Esophagus squamous epithelium (tissue), 5 donors: ENCODE measurements at regions not wholly inside any gene's neighbourhood (a gene's known extent, or its start where the extent isn't known, plus 50 kb on each side); places are given as distances from the start of the nearest gene placed in this dataset.

Source experiments
- DNase-seq: peaks from one replicate; lab custom pipeline; 2025; lab: John Stamatoyannopoulos, UW
- H3K27ac ChIP-seq, 4 donors: fragments of 200-600 bp; sonication (generic); one replicate each; pipeline ENCODE4 v1.5.1; 2016 to 2019; ENCODE audit warnings: mild to moderate bottlenecking in 1 of 4
- H3K27me3 ChIP-seq, 4 donors: fragments of 200-600 bp; sonication (generic); 1 replicate in 3 of 4; 2 replicates in 1 of 4; pipeline versions ENCODE4 v1.5.1 to v1.6.0; 2017 to 2021; ENCODE audit warnings: antibody characterized with exemption in 1 of 4
- H3K36me3 ChIP-seq, 3 donors: fragments of 200-600 bp; sonication (generic); one replicate each; pipeline ENCODE4 v1.5.1; 2016 to 2019
- H3K4me1 ChIP-seq, 3 donors: fragments of 200-600 bp; sonication (generic); one replicate each; pipeline ENCODE4 v1.5.1; 2017 to 2019
- H3K4me3 ChIP-seq, 4 donors: fragments of 200-600 bp; sonication (generic); 1 replicate in 3 of 4; 2 replicates in 1 of 4; pipeline ENCODE4 v1.5.1; 2016 to 2019; ENCODE audit warnings: mild to moderate bottlenecking in 2 of 4, moderate library complexity in 1 of 4
- H3K9me3 ChIP-seq, 3 donors: fragments of 200-600 bp; sonication (generic); one replicate each; pipeline ENCODE4 v1.5.1; 2016 to 2019
- POLR2A ChIP-seq, 4 donors: fragments of 450-650 bp; IDR thresholded peaks; one replicate each; pipeline ENCODE4 v1.6.1; 2017; ENCODE audit warnings: antibody characterized with exemption in 4 of 4, mild to moderate bottlenecking in 4 of 4, moderate library complexity in 3 of 4
- WGBS, 2 donors: methylation state at CpG; one replicate each; pipeline ENCODE4 v1.1.5; 2018; 5-methylcytosine and 5-hydroxymethylcytosine counted together
- intact Hi-C: fragments of 100-400 bp; cut with DNase I; formaldehyde crosslinking; loops from one replicate; pipeline ENCODE4 v1.15.0; 2022
- TF ChIP-seq, protein P1 (sequence below), 6 experiments: fragments of 450-650 bp in 4 of 6; fragments of 200-600 bp in 2 of 6; sonication (generic) in 2 of 6; IDR thresholded peaks; one replicate each; pipeline ENCODE4 v1.5.1; 2016 to 2019; ENCODE audit warnings: antibody characterized with exemption in 6 of 6, mild to moderate bottlenecking in 4 of 6, moderate library complexity in 4 of 6
- donor health status: DM: yes; HTN: yes; CAD: no.

- no peaks in the 10 kb centered on the region for H3K27me3 ChIP-seq
- TF ChIP-seq, protein P1, sequence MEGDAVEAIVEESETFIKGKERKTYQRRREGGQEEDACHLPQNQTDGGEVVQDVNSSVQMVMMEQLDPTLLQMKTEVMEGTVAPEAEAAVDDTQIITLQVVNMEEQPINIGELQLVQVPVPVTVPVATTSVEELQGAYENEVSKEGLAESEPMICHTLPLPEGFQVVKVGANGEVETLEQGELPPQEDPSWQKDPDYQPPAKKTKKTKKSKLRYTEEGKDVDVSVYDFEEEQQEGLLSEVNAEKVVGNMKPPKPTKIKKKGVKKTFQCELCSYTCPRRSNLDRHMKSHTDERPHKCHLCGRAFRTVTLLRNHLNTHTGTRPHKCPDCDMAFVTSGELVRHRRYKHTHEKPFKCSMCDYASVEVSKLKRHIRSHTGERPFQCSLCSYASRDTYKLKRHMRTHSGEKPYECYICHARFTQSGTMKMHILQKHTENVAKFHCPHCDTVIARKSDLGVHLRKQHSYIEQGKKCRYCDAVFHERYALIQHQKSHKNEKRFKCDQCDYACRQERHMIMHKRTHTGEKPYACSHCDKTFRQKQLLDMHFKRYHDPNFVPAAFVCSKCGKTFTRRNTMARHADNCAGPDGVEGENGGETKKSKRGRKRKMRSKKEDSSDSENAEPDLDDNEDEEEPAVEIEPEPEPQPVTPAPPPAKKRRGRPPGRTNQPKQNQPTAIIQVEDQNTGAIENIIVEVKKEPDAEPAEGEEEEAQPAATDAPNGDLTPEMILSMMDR (IDR thresholded peaks at IDR 0.05) = no peak
- no peak for TF ChIP-seq POLR2A (IDR thresholded peaks at IDR 0.05)
- no peaks in the 10 kb centered on the region for H3K36me3 ChIP-seq
Measured at GRCh38 chr2:21759819-21760218, 636.1 kb downstream of the TDRD15 start.

DNA sequence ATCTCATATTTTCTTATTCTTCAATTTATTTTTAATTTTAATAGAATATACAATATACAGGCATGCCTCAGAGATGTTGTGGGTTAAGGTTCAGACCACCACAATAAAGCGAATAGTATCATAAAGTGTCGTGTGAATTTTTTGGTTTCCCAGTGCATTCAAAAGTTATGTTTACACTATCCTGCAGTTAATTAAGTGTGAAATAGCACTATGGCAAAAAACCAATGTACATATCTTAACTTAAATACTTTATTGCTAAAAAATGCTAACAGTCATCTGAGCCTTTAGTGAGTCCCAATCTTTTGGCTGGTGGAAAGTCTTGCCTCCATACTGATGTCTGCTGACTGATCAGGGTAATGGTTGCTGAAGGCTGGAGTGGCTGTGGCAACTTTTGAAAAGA, 637.6 kb downstream of the TDRD15 start:
- Histone ChIP-seq H3K4me3 (no peak overlapping the region), H3K27ac (no peak overlapping the region), H3K36me3 (no peaks in the 10 kb centered on the region), H3K9me3 (no peaks in the 10 kb centered on the region), H3K4me1 (no peaks in the 10 kb centered on the region), H3K27me3 (no peaks in the 10 kb centered on the region)
- no peak for DNase-seq
- TF ChIP-seq POLR2A (IDR thresholded peaks at IDR 0.05) = no peak
- TF ChIP-seq, protein P1 (IDR thresholded peaks at IDR 0.05) = no peak
- WGBS, 2 donors = 58 to 69% methylated on average over 2 of the region's 2 CpGs
- intact Hi-C loops = no loop called here

More at GRCh38 chr2:21759819-21760218, 636.1 kb downstream of the TDRD15 start:
- no peak for DNase-seq
- no peaks in the 10 kb centered on the region for H3K9me3 ChIP-seq
- intact Hi-C loops = no loop called here
- H3K4me3 ChIP-seq = no peak overlapping the region
- H3K4me1 ChIP-seq = no peaks in the 10 kb centered on the region
- H3K27ac ChIP-seq = no peak overlapping the region

- Histone ChIP-seq H3K36me3 (no peaks in the 10 kb centered on the region), H3K9me3 (no peaks in the 10 kb centered on the region), H3K4me3 (no peak overlapping the region), H3K27me3 (no peaks in the 10 kb centered on the region), H3K27ac (no peak overlapping the region), H3K4me1 (no peaks in the 10 kb centered on the region)
- no peak for DNase-seq
- intact Hi-C loops = no loop called here
- TF ChIP-seq, protein P1 (IDR thresholded peaks at IDR 0.05) = no peak
- TF ChIP-seq POLR2A (IDR thresholded peaks at IDR 0.05) = no peak
Measured at GRCh38 chr2:21763501-21763900, 639.7 kb downstream of the TDRD15 start.

- intact Hi-C loops = no loop called here
- no peak for DNase-seq
- Histone ChIP-seq H3K36me3 (no peaks in the 10 kb centered on the region), H3K4me3 (no peak overlapping the region), H3K4me1 (no peaks in the 10 kb centered on the region), H3K27ac (no peak overlapping the region), H3K9me3 (no peaks in the 10 kb centered on the region), H3K27me3 (no peaks in the 10 kb centered on the region)
- TF ChIP-seq, protein P1 (IDR thresholded peaks at IDR 0.05) = no peak
- TF ChIP-seq POLR2A (IDR thresholded peaks at IDR 0.05) = no peak
- 40 to 87% methylated on average over 1 of the region's 1 CpG for WGBS, 2 donors
Measured at GRCh38 chr2:21770787-21771186, 647.0 kb downstream of the TDRD15 start.

- no peak overlapping the region for H3K4me3 ChIP-seq
- TF ChIP-seq, protein P1 (IDR thresholded peaks at IDR 0.05) = no peak
- no peak for TF ChIP-seq POLR2A (IDR thresholded peaks at IDR 0.05)
- 38 to 62% methylated on average over 1 of the region's 1 CpG for WGBS, 2 donors
- intact Hi-C loops = no loop called here
- H3K9me3 ChIP-seq = no peaks in the 10 kb centered on the region
- H3K27ac ChIP-seq = no peak overlapping the region
- no peak for DNase-seq
- H3K4me1 ChIP-seq = no peaks in the 10 kb centered on the region
- no peaks in the 10 kb centered on the region for H3K36me3 ChIP-seq
- H3K27me3 ChIP-seq = no peaks in the 10 kb centered on the region
Measured at GRCh38 chr2:21772624-21773023, 648.9 kb downstream of the TDRD15 start.
